A549 (cell line): ENCODE measurements at regions not wholly inside any gene's neighbourhood (a gene's known extent, or its start where the extent isn't known, plus 50 kb on each side); places are given as distances from the start of the nearest gene placed in this dataset.

Experiments used
- ATAC-seq, 2 experiments: fragments of 200-7000 bp in 1 of 2; fragments of >200 bp in 1 of 2; cut with Nextera tagmentation in 1 of 2; cut with Tn5 transposase in 1 of 2; 3 replicates each; pipeline versions ENCODE4 v1.8.0 to v1.9.1; 2018 to 2020; ENCODE audit warnings: mild to moderate bottlenecking in 1 of 2, moderate library complexity in 1 of 2
- CTCF ChIA-PET: fragments of 300-600 bp; sonication (Branson Sonifier 250); formaldehyde crosslinking; extraction: SDS; loops from one replicate; lab custom pipeline; 2021; ENCODE audit warnings: antibody characterized with exemption, inconsistent platforms; lab: Yijun Ruan, JAX
- POLR2A ChIA-PET: fragments of 350-600 bp; formaldehyde crosslinking; extraction: SDS; loops from one replicate; lab custom pipeline; 2021; ENCODE audit warnings: antibody characterized with exemption, inconsistent platforms; lab: Yijun Ruan, JAX
- DNase-seq, 2 experiments: peaks; one replicate each; pipeline versions ENCODE4 v3.0.0 to v3.0.0-alpha.2; 2011 to 2016; ENCODE audit warnings: low read depth in 1 of 2, low spot score in 1 of 2
- FAIRE-seq: peaks from 2 replicates; lab custom pipeline; 2011; peaks lifted over from hg19 to GRCh38; lab: Jason Lieb, UNC
- H3K27ac ChIP-seq, 2 experiments: fragments of >200 bp; sonication (Bioruptor Twin); formaldehyde crosslinking; 3 replicates each; pipeline ENCODE4 v1.5.1; 2016 to 2017
- H3K4me1 ChIP-seq: fragments of >200 bp; sonication (Bioruptor Twin); formaldehyde crosslinking; 3 replicates; pipeline ENCODE4 v1.6.1; 2016
- H3K4me2 ChIP-seq: fragments of >200 bp; sonication (Bioruptor Twin); formaldehyde crosslinking; 3 replicates; pipeline ENCODE4 v1.6.1; 2016
- H3K4me3 ChIP-seq: fragments of >200 bp; sonication (Bioruptor Twin); formaldehyde crosslinking; 3 replicates; pipeline ENCODE4 v1.5.1; 2016
- H3K9me3 ChIP-seq: fragments of >200 bp; sonication (Bioruptor Twin); formaldehyde crosslinking; 3 replicates; pipeline ENCODE4 v1.6.1; 2016
- CHD2 ChIP-seq: fragments of 150-350 bp; IDR thresholded peaks from 2 replicates; pipeline ENCODE4 v1.6.1; 2014; ENCODE audit warnings: low read length; ENCODE audit not compliant: partially characterized antibody
- CHD4 ChIP-seq: fragments of 200-600 bp; sonication (generic); IDR thresholded peaks from 2 replicates; pipeline ENCODE4 v1.6.1; 2016; ENCODE audit warnings: antibody characterized with exemption, mild to moderate bottlenecking, borderline replicate concordance
- E2F6 ChIP-seq: IDR thresholded peaks from 2 replicates; pipeline ENCODE4 v1.6.1; 2012; ENCODE audit warnings: low read depth, borderline replicate concordance
- EHF ChIP-seq: fragments of 250-450 bp; sonication (Bioruptor Pico); IDR thresholded peaks from 2 replicates; pipeline ENCODE4 v1.5.0; 2020; ENCODE audit warnings: mild to moderate bottlenecking
- EP300 ChIP-seq, 2 experiments: fragments of >200 bp; sonication (Bioruptor Twin); formaldehyde crosslinking; IDR thresholded peaks; 2 replicates in 1 of 2; 3 replicates in 1 of 2; pipeline ENCODE4 v1.6.1; 2016 to 2017
- ESRRA ChIP-seq: fragments of 150-350 bp; IDR thresholded peaks from 2 replicates; pipeline ENCODE4 v1.6.1; 2014; ENCODE audit warnings: mild to moderate bottlenecking, low read length, borderline replicate concordance
- FOSB ChIP-seq: fragments of 250-450 bp; sonication (Bioruptor Pico); IDR thresholded peaks from 2 replicates; pipeline ENCODE4 v1.5.0; 2020; ENCODE audit warnings: mild to moderate bottlenecking, moderate library complexity
- FOSL2 ChIP-seq, 2 experiments: fragments of 450-650 bp in 1 of 2; fragments of >200 bp in 1 of 2; sonication (Bioruptor Twin) in 1 of 2; formaldehyde crosslinking; IDR thresholded peaks; 2 replicates each; pipeline versions ENCODE4 v1.5.0 to v1.6.1; 2016 to 2020; ENCODE audit warnings: mild to moderate bottlenecking in 1 of 2, moderate library complexity in 1 of 2
- HDAC2 ChIP-seq: fragments of 200-600 bp; sonication (generic); IDR thresholded peaks from 2 replicates; pipeline ENCODE4 v1.6.1; 2016
- HEYL ChIP-seq: fragments of 250-450 bp; sonication (Bioruptor Pico); IDR thresholded peaks from 2 replicates; pipeline ENCODE4 v1.8.0; 2021; ENCODE audit warnings: mild to moderate bottlenecking, moderate library complexity
- HOXB5 ChIP-seq: fragments of 250-450 bp; sonication (Bioruptor Pico); IDR thresholded peaks from 2 replicates; pipeline ENCODE4 v1.5.0; 2020; ENCODE audit warnings: mild to moderate bottlenecking, moderate library complexity
- JUN ChIP-seq, 2 experiments: fragments of >200 bp; sonication (Bioruptor Twin); formaldehyde crosslinking; IDR thresholded peaks; 2 replicates in 1 of 2; 3 replicates in 1 of 2; pipeline ENCODE4 v1.6.1; 2016 to 2017
- JUNB ChIP-seq: fragments of >200 bp; sonication (Bioruptor Twin); formaldehyde crosslinking; IDR thresholded peaks from 2 replicates; pipeline ENCODE4 v1.6.1; 2016
- KDM5A ChIP-seq: fragments of 200-600 bp; sonication (generic); IDR thresholded peaks from 2 replicates; pipeline ENCODE4 v1.6.1; 2016; ENCODE audit warnings: antibody characterized with exemption, mild to moderate bottlenecking
- PBX3 ChIP-seq: IDR thresholded peaks from 2 replicates; pipeline ENCODE4 v1.6.1; 2012
- PHF8 ChIP-seq: fragments of 200-600 bp; sonication (generic); IDR thresholded peaks from 2 replicates; pipeline ENCODE4 v1.6.1; 2016; ENCODE audit warnings: low read depth, mild to moderate bottlenecking, antibody characterized with exemption, moderate library complexity, borderline replicate concordance
- POLR2AphosphoS2 ChIP-seq: conservative IDR thresholded peaks from 2 replicates; pipeline ENCODE4 v1.6.1; 2012; ENCODE audit warnings: low read length, improper control_type of control experiment, inconsistent platforms
- RFX5 ChIP-seq: fragments of 450-650 bp; IDR thresholded peaks from 2 replicates; pipeline ENCODE4 v1.7.1; 2014; ENCODE audit warnings: antibody characterized with exemption, mild to moderate bottlenecking, moderate library complexity
- RNF2 ChIP-seq: fragments of 200-600 bp; sonication (generic); IDR thresholded peaks from 2 replicates; pipeline ENCODE4 v1.6.1; 2016; ENCODE audit warnings: low read depth, mild to moderate bottlenecking, antibody characterized with exemption, moderate library complexity, borderline replicate concordance
- SMC3 ChIP-seq: fragments of >200 bp; sonication (Bioruptor Twin); formaldehyde crosslinking; IDR thresholded peaks from 3 replicates; pipeline ENCODE4 v1.6.1; 2018; ENCODE audit warnings: inconsistent platforms
- SREBF2 ChIP-seq: fragments of 450-650 bp; IDR thresholded peaks from 2 replicates; pipeline ENCODE4 v1.6.1; 2014; ENCODE audit warnings: mild to moderate bottlenecking, moderate library complexity
- TFCP2L1 ChIP-seq: fragments of 250-450 bp; sonication (Bioruptor Pico); IDR thresholded peaks from 2 replicates; pipeline ENCODE4 v1.5.0; 2021; ENCODE audit warnings: mild to moderate bottlenecking
- TP53 ChIP-seq: fragments of 250-450 bp; sonication (Bioruptor Pico); IDR thresholded peaks from 2 replicates; pipeline ENCODE4 v1.5.0; 2021; ENCODE audit warnings: mild to moderate bottlenecking, moderate library complexity
- ZSCAN20 ChIP-seq: fragments of 250-450 bp; sonication (Bioruptor Pico); IDR thresholded peaks from 2 replicates; pipeline ENCODE4 v1.8.0; 2022; ENCODE audit warnings: mild to moderate bottlenecking, moderate library complexity
- WGBS: methylation state at CpG from one replicate; pipeline ENCODE4 v1.1.6; 2017; ENCODE audit errors: missing lambda C conversion rate; 5-methylcytosine and 5-hydroxymethylcytosine counted together
- TF ChIP-seq, protein P1 (sequence below): fragments of 250-450 bp; sonication (Bioruptor Pico); IDR thresholded peaks from 2 replicates; pipeline ENCODE4 v1.5.0; 2020; ENCODE audit warnings: low read depth, mild to moderate bottlenecking, moderate library complexity
- TF ChIP-seq, protein P2 (sequence below): fragments of >200 bp; sonication (Bioruptor Twin); formaldehyde crosslinking; IDR thresholded peaks from 3 replicates; pipeline ENCODE4 v1.6.1; 2016

DNA sequence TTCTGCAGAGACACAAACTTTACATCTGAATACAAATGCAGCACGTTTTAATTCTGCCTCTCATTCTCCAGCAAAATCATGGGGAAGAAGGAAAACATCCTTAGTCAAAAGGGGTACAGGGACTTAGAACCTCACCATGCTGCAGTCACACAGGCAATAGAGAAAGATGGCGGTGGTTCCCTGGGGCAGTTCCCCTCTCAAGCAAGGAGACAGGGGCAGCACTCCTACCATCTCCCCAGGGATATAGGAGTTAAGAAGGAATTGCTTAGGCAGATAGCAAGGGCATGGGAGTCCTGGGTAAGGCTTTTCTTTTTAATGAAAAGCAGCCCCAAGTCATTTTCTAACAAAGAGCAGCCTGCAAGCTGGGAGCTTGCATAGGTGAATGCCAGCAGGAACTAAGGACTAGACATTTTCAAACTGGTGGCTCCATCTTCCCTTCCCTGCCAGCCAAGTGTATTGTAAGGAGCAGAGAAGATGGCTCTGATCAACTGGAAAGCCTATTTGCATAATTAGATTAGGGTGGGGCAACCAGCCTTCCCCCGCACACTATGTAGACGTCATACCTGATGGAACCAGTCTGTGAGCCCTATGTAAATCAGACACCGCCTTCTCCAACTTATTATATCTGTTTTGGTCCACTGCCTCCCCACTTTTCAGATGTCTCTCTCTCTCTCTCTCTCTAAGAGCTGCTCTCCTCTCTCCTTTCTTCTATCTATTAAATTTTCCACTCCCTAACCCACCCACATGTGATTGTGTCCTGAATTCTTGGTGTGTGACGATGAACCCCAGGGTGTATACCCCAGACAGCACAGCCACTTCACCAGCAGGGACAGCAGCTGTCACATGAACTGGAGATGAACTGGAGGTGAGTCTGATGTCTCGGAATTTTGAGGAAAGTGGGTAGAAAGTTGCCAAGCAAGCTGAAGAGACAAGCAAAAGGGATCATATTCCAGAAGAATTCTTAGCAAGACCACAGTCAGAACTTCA lies 514.5 kb downstream of the IRS2 start (continued):
- TF ChIP-seq POLR2AphosphoS2 (peak; percentile 68), KDM5A (no peak), EHF (CRISPR knock-in tag) (peak; percentile 12; the same call in 1 of the 2 replicates), FOSL2 (IDR thresholded peaks at IDR 0.05) (no peak), FOSL2 (CRISPR knock-in tag; IDR thresholded peaks at IDR 0.05) (peak; percentile 2), CHD2 (no peak), SMC3 (0 out of 3 replicates have a peak, but pooled peaks have one; percentile 3), FOSB (CRISPR knock-in tag) (peak; percentile 98), RNF2 (no peak), HDAC2 (no peak), PBX3 (0 out of 2 replicates have a peak, but pooled peaks have one; percentile 15), ESRRA (no peak), TP53 (CRISPR knock-in tag) (peak; percentile 81)
- TF ChIP-seq, protein P1, sequence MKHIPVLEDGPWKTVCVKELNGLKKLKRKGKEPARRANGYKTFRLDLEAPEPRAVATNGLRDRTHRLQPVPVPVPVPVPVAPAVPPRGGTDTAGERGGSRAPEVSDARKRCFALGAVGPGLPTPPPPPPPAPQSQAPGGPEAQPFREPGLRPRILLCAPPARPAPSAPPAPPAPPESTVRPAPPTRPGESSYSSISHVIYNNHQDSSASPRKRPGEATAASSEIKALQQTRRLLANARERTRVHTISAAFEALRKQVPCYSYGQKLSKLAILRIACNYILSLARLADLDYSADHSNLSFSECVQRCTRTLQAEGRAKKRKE, result peak; percentile 58; the same call in 1 of the 2 replicates

DNA sequence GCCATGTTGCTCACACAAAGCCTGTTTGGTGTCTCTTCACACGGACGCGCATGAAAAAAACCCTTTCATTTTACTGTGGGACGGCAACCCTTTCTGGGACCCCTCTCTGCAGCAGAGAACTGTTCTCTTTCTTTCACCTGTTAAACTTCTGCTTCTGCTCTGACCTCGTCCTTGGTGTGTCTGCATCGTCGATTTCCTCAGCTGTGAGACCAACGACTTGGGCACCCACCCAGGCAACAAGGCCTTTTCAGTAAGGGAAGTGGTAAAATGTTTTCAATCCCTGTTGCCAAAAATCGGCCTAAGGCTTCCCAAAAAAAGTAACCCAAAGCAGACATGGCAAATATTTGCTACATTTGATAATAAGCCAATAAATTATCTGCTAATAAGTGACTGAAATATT lies 515.3 kb downstream of the IRS2 start:
- Histone ChIP-seq H3K4me2 (peak overlapping the region; percentile 83), H3K4me1 (peaks cover 40% of the 10 kb centered on the region; the same call in 2 of the 3 replicates), H3K4me3 (peak overlapping the region; percentile 44)

More for the DNA sequence above, 515.3 kb downstream of the IRS2 start:
- FAIRE-seq, result no peak
- Histone ChIP-seq H3K27ac (peak overlapping the region; percentile 83 to 90), H3K9me3 (no peaks in the 10 kb centered on the region)
- no peak for DNase-seq
- POLR2A ChIA-PET, result no interaction called here
- TF ChIP-seq SREBF2 (no peak), JUNB (no peak), CHD4 (no peak), CHD2 (no peak), SMC3 (no peak), JUN (IDR thresholded peaks at IDR 0.05) (no peak), TFCP2L1 (CRISPR knock-in tag) (no peak), FOSL2 (IDR thresholded peaks at IDR 0.05) (no peak), FOSL2 (CRISPR knock-in tag; IDR thresholded peaks at IDR 0.05) (no peak; the same call in 1 of the 2 replicates), RFX5 (no peak), HOXB5 (CRISPR knock-in tag) (no peak), PHF8 (no peak), EP300 (IDR thresholded peaks at IDR 0.05) (no peak), E2F6 (no peak), FOSB (CRISPR knock-in tag) (no peak), HDAC2 (no peak), HEYL (CRISPR knock-in tag) (no peak), ZSCAN20 (CRISPR knock-in tag) (no peak)
- TF ChIP-seq, protein P2, sequence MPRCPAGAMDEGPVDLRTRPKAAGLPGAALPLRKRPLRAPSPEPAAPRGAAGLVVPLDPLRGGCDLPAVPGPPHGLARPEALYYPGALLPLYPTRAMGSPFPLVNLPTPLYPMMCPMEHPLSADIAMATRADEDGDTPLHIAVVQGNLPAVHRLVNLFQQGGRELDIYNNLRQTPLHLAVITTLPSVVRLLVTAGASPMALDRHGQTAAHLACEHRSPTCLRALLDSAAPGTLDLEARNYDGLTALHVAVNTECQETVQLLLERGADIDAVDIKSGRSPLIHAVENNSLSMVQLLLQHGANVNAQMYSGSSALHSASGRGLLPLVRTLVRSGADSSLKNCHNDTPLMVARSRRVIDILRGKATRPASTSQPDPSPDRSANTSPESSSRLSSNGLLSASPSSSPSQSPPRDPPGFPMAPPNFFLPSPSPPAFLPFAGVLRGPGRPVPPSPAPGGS, result no peak
- no peak for ATAC-seq
- CTCF ChIA-PET, result interaction anchor here (0.6 to 2.7 kb wide), 2 partner anchors 171 to 310 kb away, joined by 3 to 7 read pairs; no protein-coding TSS in a partner anchor
- 5% methylated on average over 9 of the region's 9 CpGs for WGBS
